OCI-LY7 (cell line): ENCODE measurements at regions not wholly inside any gene's neighbourhood (a gene's known extent, or its start where the extent isn't known, plus 50 kb on each side); places are given as distances from the start of the nearest gene placed in this dataset.

Experiments used
- BruUV-seq: library from RNA; stranded (reverse); fragments of 400-500 nt; replicated peaks from 2 replicates; lab custom pipeline; 2021; lab: Mats Ljungman, UMichigan
- CTCF ChIA-PET: fragments of 300-600 bp; sonication (Branson Sonifier 250); formaldehyde crosslinking; loops from one replicate; lab custom pipeline; 2022; ENCODE audit warnings: antibody characterized with exemption; ENCODE audit not compliant: unreplicated experiment; lab: Charles Lee
- POLR2A ChIA-PET: fragments of 300-600 bp; sonication (Branson Sonifier 250); formaldehyde crosslinking; loops from one replicate; lab custom pipeline; 2022; ENCODE audit warnings: antibody characterized with exemption; lab: Charles Lee
- DNase-seq: peaks from one replicate; pipeline ENCODE4 v3.0.0-alpha.2; 2015; ENCODE audit warnings: low spot score
- H2AFZ ChIP-seq: fragments of 200-600 bp; sonication (generic), shearing (Covaris generic); 2 replicates; pipeline ENCODE4 v1.6.1; 2014; ENCODE audit warnings: mild to moderate bottlenecking, antibody characterized with exemption, low read length, moderate library complexity
- H3K27ac ChIP-seq: fragments of 200-600 bp; sonication (generic); 2 replicates; pipeline ENCODE4 v1.5.1; 2014; ENCODE audit warnings: mixed run types, low read depth, mild to moderate bottlenecking, moderate library complexity, low read length, inconsistent platforms; ENCODE audit not compliant: poor library complexity, severe bottlenecking
- H3K36me3 ChIP-seq: fragments of 200-600 bp; sonication (generic); 2 replicates; pipeline ENCODE4 v1.6.1; 2014; ENCODE audit warnings: mild to moderate bottlenecking, antibody characterized with exemption, low read length, moderate library complexity, mixed read lengths; ENCODE audit not compliant: insufficient read depth
- H3K4me1 ChIP-seq: fragments of 200-600 bp; sonication (generic); 2 replicates; pipeline ENCODE4 v1.5.1; 2014; ENCODE audit warnings: mild to moderate bottlenecking, low read length; ENCODE audit not compliant: insufficient read depth, poor library complexity, severe bottlenecking
- H3K4me2 ChIP-seq: fragments of 200-600 bp; sonication (generic); 2 replicates; pipeline ENCODE4 v1.6.1; 2014; ENCODE audit warnings: mild to moderate bottlenecking, low read length
- H3K4me3 ChIP-seq: fragments of 200-600 bp; sonication (generic); 2 replicates; pipeline ENCODE4 v1.5.1; 2014; ENCODE audit warnings: mild to moderate bottlenecking, low read depth, low read length; ENCODE audit not compliant: poor library complexity, severe bottlenecking
- H3K79me2 ChIP-seq: fragments of 200-600 bp; sonication (generic); 2 replicates; pipeline ENCODE4 v1.6.1; 2016; ENCODE audit warnings: low read depth, mild to moderate bottlenecking, low read length, moderate library complexity, mixed read lengths; ENCODE audit not compliant: insufficient read depth
- H3K9me2 ChIP-seq: fragments of 200-600 bp; sonication (generic); 2 replicates; pipeline ENCODE4 v1.6.1; 2016; ENCODE audit warnings: mild to moderate bottlenecking, low read length, mixed read lengths; ENCODE audit not compliant: insufficient read depth
- H3K9me3 ChIP-seq: fragments of 200-600 bp; sonication (generic); 2 replicates; pipeline ENCODE4 v1.6.1; 2014; ENCODE audit warnings: mild to moderate bottlenecking, mixed run types, low read length, mixed read lengths
- H4K20me1 ChIP-seq: fragments of 200-600 bp; sonication (generic); 2 replicates; pipeline ENCODE4 v1.6.1; 2014; ENCODE audit warnings: mild to moderate bottlenecking, antibody characterized with exemption, low read length, moderate library complexity, mixed read lengths; ENCODE audit not compliant: insufficient read depth
- CTCF ChIP-seq: fragments of 200-600 bp; sonication (generic); conservative IDR thresholded peaks from 2 replicates; pipeline ENCODE4 v1.5.1; 2014; ENCODE audit warnings: mild to moderate bottlenecking, antibody characterized with exemption, low read length, moderate library complexity, mixed read lengths
- EZH2phosphoT487 ChIP-seq: fragments of 200-600 bp; sonication (generic); IDR thresholded peaks from 2 replicates; pipeline ENCODE4 v1.6.1; 2018; ENCODE audit warnings: low read depth, borderline replicate concordance, mild to moderate bottlenecking, mixed run types, antibody characterized with exemption, low read length, moderate library complexity, mixed read lengths
- intact Hi-C: fragments of 100-400 bp; cut with micrococcal nuclease; formaldehyde crosslinking; loops from one replicate; pipeline ENCODE4 v1.10.0; 2022; ENCODE audit not compliant: unreplicated experiment

- Histone ChIP-seq H3K4me3 (no peak overlapping the region), H3K4me1 (no peaks in the 10 kb centered on the region), H3K36me3 (no peaks in the 10 kb centered on the region), H3K79me2 (no peaks in the 10 kb centered on the region), H4K20me1 (no peaks in the 10 kb centered on the region), H3K9me2 (no peaks in the 10 kb centered on the region), H2AFZ (no peak overlapping the region), H3K27ac (no peak overlapping the region), H3K4me2 (no peak overlapping the region), H3K9me3 (peaks cover 17% of the 10 kb centered on the region; the same call in 1 of the 2 replicates)
- no peak for DNase-seq
- ChIA-PET CTCF (no interaction called here), POLR2A (no interaction called here)
- no TSS peak for BruUV-seq
- intact Hi-C loops: no loop called here
- TF ChIP-seq CTCF: no peak
These were observed 58.4 kb upstream of the PARP1 start for GRCh38 chr1:226466296-226466695.

GRCh38 chr1:226467443-226467842, 59.5 kb upstream of the PARP1 start:
- Histone ChIP-seq H3K36me3 (no peaks in the 10 kb centered on the region), H3K4me3 (no peak overlapping the region), H3K4me2 (no peak overlapping the region), H4K20me1 (no peaks in the 10 kb centered on the region), H3K27ac (no peak overlapping the region), H2AFZ (no peak overlapping the region), H3K4me1 (no peaks in the 10 kb centered on the region), H3K79me2 (no peaks in the 10 kb centered on the region), H3K9me2 (no peaks in the 10 kb centered on the region), H3K9me3 (peaks cover 17% of the 10 kb centered on the region; the same call in 1 of the 2 replicates)
- POLR2A ChIA-PET: no interaction called here
- TF ChIP-seq EZH2phosphoT487: no peak
- no peak for TF ChIP-seq CTCF
- intact Hi-C loops: no loop called here
- CTCF ChIA-PET: no interaction called here
- no TSS peak for BruUV-seq
- no peak for DNase-seq

GRCh38 chr1:226470921-226471866, 63.3 kb upstream of the PARP1 start:
- Histone ChIP-seq H3K4me2 (no peak overlapping the region), H3K4me1 (peaks cover 9% of the 10 kb centered on the region), H4K20me1 (no peaks in the 10 kb centered on the region), H3K27ac (no peak overlapping the region), H3K79me2 (no peaks in the 10 kb centered on the region), H2AFZ (no peak overlapping the region), H3K36me3 (no peaks in the 10 kb centered on the region), H3K9me3 (peaks cover 9% of the 10 kb centered on the region; the same call in 1 of the 2 replicates), H3K9me2 (no peaks in the 10 kb centered on the region), H3K4me3 (no peak overlapping the region)
- intact Hi-C loops: no loop called here
- ChIA-PET POLR2A (no interaction called here), CTCF (no interaction called here)
- TF ChIP-seq CTCF (no peak), EZH2phosphoT487 (no peak)
- no TSS peak for BruUV-seq
- no peak for DNase-seq
